Lower leg skin (tissue), 4 donors: ENCODE measurements at regions not wholly inside any gene's neighbourhood (a gene's known extent, or its start where the extent isn't known, plus 50 kb on each side); places are given as distances from the start of the nearest gene placed in this dataset.

Source experiments
- DNase-seq, 2 donors: peaks; one replicate each; pipeline ENCODE4 v3.0.0-alpha.2; 2019; ENCODE audit warnings: low spot score in 2 of 2
- H3K4me3 ChIP-seq: fragments of 200-600 bp; sonication (generic); 2 replicates; pipeline ENCODE4 v1.5.1; 2017; ENCODE audit warnings: mild to moderate bottlenecking, low read depth; ENCODE audit not compliant: poor library complexity, severe bottlenecking
- POLR2A ChIP-seq, 2 donors: fragments of 450-650 bp; IDR thresholded peaks; one replicate each; pipeline ENCODE4 v1.6.1; 2016 to 2017; ENCODE audit warnings: antibody characterized with exemption in 2 of 2, mild to moderate bottlenecking in 1 of 2, moderate library complexity in 1 of 2
- WGBS, 2 donors: methylation state at CpG; one replicate each; pipeline ENCODE4 v1.1.5; 2018; 5-methylcytosine and 5-hydroxymethylcytosine counted together
- intact Hi-C: fragments of 100-400 bp; cut with DNase I; formaldehyde crosslinking; loops from one replicate; pipeline ENCODE4 v1.15.0; 2023; ENCODE audit warnings: low total_unique reads
- TF ChIP-seq, protein P1 (sequence below), 3 donors: fragments of 450-650 bp; IDR thresholded peaks; one replicate each; pipeline ENCODE4 v1.5.1; 2016; ENCODE audit warnings: antibody characterized with exemption in 3 of 3, mild to moderate bottlenecking in 3 of 3, moderate library complexity in 2 of 3

DNA sequence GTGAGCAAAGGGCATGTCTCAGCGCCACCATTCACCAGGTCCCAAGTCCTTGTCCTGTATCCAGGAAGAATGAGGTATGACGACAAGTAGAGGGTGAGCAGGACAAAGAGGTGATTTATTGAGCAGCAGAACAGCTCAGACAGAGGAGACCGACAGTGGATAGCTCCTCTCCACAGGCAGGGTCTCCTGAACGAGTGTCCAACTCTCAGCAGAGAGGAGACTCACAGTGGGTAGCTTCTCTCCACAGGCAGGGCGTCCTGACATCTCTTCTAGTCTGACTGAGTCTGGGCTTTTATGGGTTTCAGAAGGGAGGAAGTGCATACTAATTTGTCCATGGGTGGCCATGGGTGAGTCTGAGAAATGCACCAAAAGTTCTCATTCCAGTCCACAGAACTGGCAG lies 204.7 kb downstream of the ANKRD60 start:
- peak in 1 of 2 donors; percentile 63 for DNase-seq
- no peak overlapping the region for H3K4me3 ChIP-seq
- TF ChIP-seq, protein P1, sequence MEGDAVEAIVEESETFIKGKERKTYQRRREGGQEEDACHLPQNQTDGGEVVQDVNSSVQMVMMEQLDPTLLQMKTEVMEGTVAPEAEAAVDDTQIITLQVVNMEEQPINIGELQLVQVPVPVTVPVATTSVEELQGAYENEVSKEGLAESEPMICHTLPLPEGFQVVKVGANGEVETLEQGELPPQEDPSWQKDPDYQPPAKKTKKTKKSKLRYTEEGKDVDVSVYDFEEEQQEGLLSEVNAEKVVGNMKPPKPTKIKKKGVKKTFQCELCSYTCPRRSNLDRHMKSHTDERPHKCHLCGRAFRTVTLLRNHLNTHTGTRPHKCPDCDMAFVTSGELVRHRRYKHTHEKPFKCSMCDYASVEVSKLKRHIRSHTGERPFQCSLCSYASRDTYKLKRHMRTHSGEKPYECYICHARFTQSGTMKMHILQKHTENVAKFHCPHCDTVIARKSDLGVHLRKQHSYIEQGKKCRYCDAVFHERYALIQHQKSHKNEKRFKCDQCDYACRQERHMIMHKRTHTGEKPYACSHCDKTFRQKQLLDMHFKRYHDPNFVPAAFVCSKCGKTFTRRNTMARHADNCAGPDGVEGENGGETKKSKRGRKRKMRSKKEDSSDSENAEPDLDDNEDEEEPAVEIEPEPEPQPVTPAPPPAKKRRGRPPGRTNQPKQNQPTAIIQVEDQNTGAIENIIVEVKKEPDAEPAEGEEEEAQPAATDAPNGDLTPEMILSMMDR (IDR thresholded peaks at IDR 0.05) = no peak
- TF ChIP-seq POLR2A (IDR thresholded peaks at IDR 0.05) = no peak
- 75 to 76% methylated on average over 5 of the region's 5 CpGs for WGBS, 2 donors
- intact Hi-C loops = no loop called here

DNA sequence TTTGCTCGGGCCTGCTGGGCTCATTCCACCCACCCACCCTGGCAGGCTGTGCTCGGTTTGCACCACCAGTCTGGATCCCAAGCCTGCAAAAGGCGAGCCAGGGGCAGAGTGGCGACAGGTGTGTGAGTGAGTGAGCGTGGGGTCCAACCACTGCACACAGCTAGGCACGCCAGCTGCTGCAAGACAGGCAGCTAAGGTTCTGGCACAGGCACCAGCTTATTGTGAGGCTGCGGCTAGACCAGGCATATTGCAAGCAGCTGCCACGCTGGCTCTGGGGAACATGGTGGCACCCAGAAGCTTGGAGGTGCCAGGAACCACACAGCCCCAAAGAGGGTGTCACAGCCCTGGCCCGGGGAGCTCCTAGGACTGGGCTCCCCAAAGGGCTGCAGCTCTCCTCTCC lies 205.1 kb downstream of the ANKRD60 start:
- 77 to 88% methylated on average over 8 to 9 of the region's 9 CpGs for WGBS, 2 donors
- H3K4me3 ChIP-seq = no peak overlapping the region
- no peak for TF ChIP-seq POLR2A (IDR thresholded peaks at IDR 0.05)
- TF ChIP-seq, protein P1 (IDR thresholded peaks at IDR 0.05) = no peak
- DNase-seq = peak in 1 of 2 donors; percentile 79
- intact Hi-C loops = no loop called here

DNA sequence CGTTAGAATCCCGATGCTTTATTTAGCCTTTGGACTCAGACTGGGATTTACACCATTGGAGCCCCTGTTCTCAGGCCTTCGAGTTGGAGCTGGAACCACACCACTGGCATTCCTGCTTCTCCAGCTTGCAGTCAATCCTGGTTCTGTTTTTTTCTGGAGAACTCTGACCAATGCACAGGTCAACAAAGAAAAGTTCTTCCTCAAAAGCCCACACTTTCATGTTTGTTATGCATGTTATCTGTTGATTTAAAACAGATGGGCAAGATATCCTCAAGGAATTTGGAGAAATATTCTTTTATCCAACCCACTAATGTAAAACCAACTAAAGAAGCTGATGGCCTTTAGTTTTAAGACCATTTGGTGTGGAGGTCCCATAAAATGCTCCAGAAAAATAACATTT lies 205.7 kb downstream of the ANKRD60 start:
- WGBS, 2 donors = 78 to 79% methylated on average over 3 of the region's 3 CpGs
- intact Hi-C loops = no loop called here
- no peak for TF ChIP-seq POLR2A (IDR thresholded peaks at IDR 0.05)
- TF ChIP-seq, protein P1 (IDR thresholded peaks at IDR 0.05) = no peak
- no peak overlapping the region for H3K4me3 ChIP-seq
- no peak for DNase-seq

- peak; percentile 77 to 94 for DNase-seq
- 52 to 66% methylated on average over 7 of the region's 7 CpGs for WGBS, 2 donors
- TF ChIP-seq, protein P1 (IDR thresholded peaks at IDR 0.05) = no peak
- TF ChIP-seq POLR2A (IDR thresholded peaks at IDR 0.05) = no peak
- intact Hi-C loops = no loop called here
- H3K4me3 ChIP-seq = no peak overlapping the region
These were observed 207.0 kb downstream of the ANKRD60 start for GRCh38 chr20:58021481-58021880.

- peak; percentile 83 to 95 for DNase-seq
- intact Hi-C loops = no loop called here
- 67 to 68% methylated on average over 10 of the region's 10 CpGs for WGBS, 2 donors
- no peak overlapping the region for H3K4me3 ChIP-seq
- TF ChIP-seq POLR2A (IDR thresholded peaks at IDR 0.05) = no peak
- TF ChIP-seq, protein P1 (IDR thresholded peaks at IDR 0.05) = no peak
These were observed 207.6 kb downstream of the ANKRD60 start for GRCh38 chr20:58020656-58021454.
